PC-3 (cell line): ENCODE measurements at regions not wholly inside any gene's neighbourhood (a gene's known extent, or its start where the extent isn't known, plus 50 kb on each side); places are given as distances from the start of the nearest gene placed in this dataset.

Source experiments
- ATAC-seq: fragments of 200-7000 bp; cut with Tn5 transposase; 2 replicates; pipeline ENCODE4 v1.9.1; 2020; ENCODE audit warnings: mild to moderate bottlenecking, moderate library complexity
- BruUV-seq: library from RNA; stranded (reverse); fragments of 400-500 nt; replicated peaks from 2 replicates; lab custom pipeline; 2021; lab: Mats Ljungman, UMichigan
- CTCF ChIA-PET: fragments of 300-600 bp; sonication (Branson Sonifier 250); formaldehyde crosslinking; loops from one replicate; lab custom pipeline; 2022; ENCODE audit warnings: antibody characterized with exemption; lab: Charles Lee
- POLR2A ChIA-PET: fragments of 300-600 bp; sonication (Branson Sonifier 250); formaldehyde crosslinking; loops from one replicate; lab custom pipeline; 2022; ENCODE audit warnings: antibody characterized with exemption; ENCODE audit not compliant: unreplicated experiment; lab: Charles Lee
- DNase-seq: peaks from one replicate; pipeline ENCODE4 v3.0.0-alpha.2; 2015
- H2AFZ ChIP-seq: fragments of 300-600 bp; sonication (generic); 2 replicates; pipeline ENCODE4 v1.6.0; 2016; ENCODE audit warnings: antibody characterized with exemption, low read length
- H3F3A ChIP-seq: fragments of 300-600 bp; sonication (generic); one replicate; pipeline ENCODE4 v1.6.0; 2017; ENCODE audit warnings: antibody characterized with exemption, low read length, control low read depth, mild to moderate bottlenecking; ENCODE audit not compliant: unreplicated experiment
- H3K27ac ChIP-seq: fragments of 300-600 bp; sonication (generic); 2 replicates; pipeline ENCODE4 v1.5.1; 2016; ENCODE audit warnings: mild to moderate bottlenecking, low read length
- H3K27me3 ChIP-seq: fragments of 300-600 bp; sonication (generic); 2 replicates; pipeline ENCODE4 v1.6.1; 2016; ENCODE audit warnings: low read length, mixed read lengths
- H3K36me3 ChIP-seq: fragments of 300-600 bp; sonication (generic); 2 replicates; pipeline ENCODE4 v1.6.1; 2016; ENCODE audit warnings: low read depth, mixed run types, low read length, mixed read lengths
- H3K4me1 ChIP-seq: fragments of 300-600 bp; sonication (generic); 2 replicates; pipeline ENCODE4 v1.5.1; 2016; ENCODE audit warnings: low read length; ENCODE audit not compliant: insufficient read depth
- H3K4me2 ChIP-seq: fragments of 300-600 bp; sonication (generic); 2 replicates; pipeline ENCODE4 v1.6.0; 2016; ENCODE audit warnings: low read length
- H3K4me3 ChIP-seq: fragments of 300-600 bp; sonication (generic); 2 replicates; pipeline ENCODE4 v1.5.1; 2016; ENCODE audit warnings: mild to moderate bottlenecking, low read length, mixed read lengths
- H3K79me2 ChIP-seq: fragments of 300-600 bp; sonication (generic); 2 replicates; pipeline ENCODE4 v1.6.1; 2017; ENCODE audit warnings: low read length, mixed read lengths
- H3K9ac ChIP-seq: fragments of 300-600 bp; sonication (generic); 2 replicates; pipeline ENCODE4 v1.6.0; 2016; ENCODE audit warnings: mild to moderate bottlenecking, low read length
- H3K9me2 ChIP-seq: fragments of 300-600 bp; sonication (generic); replicated peaks from 2 replicates; pipeline ENCODE4 v1.6.1; 2016; ENCODE audit warnings: mixed run types, low read length, mixed read lengths
- H3K9me3 ChIP-seq: fragments of 300-600 bp; sonication (generic); 2 replicates; pipeline ENCODE4 v1.6.1; 2016; ENCODE audit warnings: low read length, mixed read lengths
- H4K20me1 ChIP-seq: fragments of 300-600 bp; sonication (generic); 2 replicates; pipeline ENCODE4 v1.6.1; 2016; ENCODE audit warnings: low read length, mixed read lengths
- CTCF ChIP-seq: fragments of 300-600 bp; sonication (generic); conservative IDR thresholded peaks from 2 replicates; pipeline ENCODE4 v1.5.1; 2017; ENCODE audit warnings: antibody characterized with exemption, low read depth, mild to moderate bottlenecking, low read length
- EZH2 ChIP-seq: fragments of 300-600 bp; sonication (generic); IDR thresholded peaks from one replicate; pipeline ENCODE4 v1.6.1; 2017; ENCODE audit warnings: antibody characterized with exemption, mild to moderate bottlenecking, low read length; ENCODE audit not compliant: unreplicated experiment
- EZH2phosphoT487 ChIP-seq: fragments of 300-600 bp; sonication (generic); IDR thresholded peaks from 2 replicates; pipeline ENCODE4 v1.6.1; 2018; ENCODE audit warnings: mild to moderate bottlenecking, antibody characterized with exemption, low read length, borderline replicate concordance
- intact Hi-C: fragments of 100-400 bp; cut with micrococcal nuclease; formaldehyde crosslinking; loops from 2 replicates; pipeline ENCODE4 v1.9.0; 2023

GRCh38 chr11:127412234-127412633 is 411.7 kb upstream of the KIRREL3 start:
- TF ChIP-seq EZH2phosphoT487 (no peak), EZH2 (no peak), CTCF (no peak)
- intact Hi-C loops, result no loop called here
- Histone ChIP-seq H3K4me1 (no peaks in the 10 kb centered on the region), H4K20me1 (no peaks in the 10 kb centered on the region), H2AFZ (no peak overlapping the region), H3K36me3 (no peaks in the 10 kb centered on the region), H3K4me3 (no peak overlapping the region), H3K9ac (no peak overlapping the region), H3K9me3 (peaks cover 11% of the 10 kb centered on the region), H3K79me2 (no peaks in the 10 kb centered on the region), H3K4me2 (no peak overlapping the region), H3K9me2 (no peaks in the 10 kb centered on the region), H3F3A (no peaks in the 10 kb centered on the region), H3K27ac (no peak overlapping the region), H3K27me3 (no peaks in the 10 kb centered on the region)
- no peak for DNase-seq
- ChIA-PET CTCF (no interaction called here), POLR2A (no interaction called here)
- no TSS peak for BruUV-seq
- ATAC-seq, result no peak

- no peak overlapping the region for H3K9ac ChIP-seq
- ChIA-PET CTCF (no interaction called here), POLR2A (no interaction called here)
- H3F3A ChIP-seq, result no peaks in the 10 kb centered on the region
- H2AFZ ChIP-seq, result no peak overlapping the region
- TF ChIP-seq CTCF (no peak), EZH2 (no peak), EZH2phosphoT487 (no peak)
- BruUV-seq, result no TSS peak
- H4K20me1 ChIP-seq, result no peaks in the 10 kb centered on the region
- no peaks in the 10 kb centered on the region for H3K79me2 ChIP-seq
- no peak overlapping the region for H3K4me3 ChIP-seq
- H3K36me3 ChIP-seq, result no peaks in the 10 kb centered on the region
- peak; percentile 3 for DNase-seq
- no peaks in the 10 kb centered on the region for H3K9me2 ChIP-seq
- H3K4me2 ChIP-seq, result no peak overlapping the region
- no peak overlapping the region for H3K27ac ChIP-seq
- H3K27me3 ChIP-seq, result no peaks in the 10 kb centered on the region
- ATAC-seq, result no peak
- H3K4me1 ChIP-seq, result no peaks in the 10 kb centered on the region
- intact Hi-C loops, result no loop called here
- H3K9me3 ChIP-seq, result peaks cover 14% of the 10 kb centered on the region
These were observed 410.7 kb upstream of the KIRREL3 start for GRCh38 chr11:127411283-127411682.

- H3K9me3 ChIP-seq, result peaks cover 10% of the 10 kb centered on the region
- H3F3A ChIP-seq, result no peaks in the 10 kb centered on the region
- H3K36me3 ChIP-seq, result no peaks in the 10 kb centered on the region
- H3K9me2 ChIP-seq, result no peaks in the 10 kb centered on the region
- no peak for ATAC-seq
- ChIA-PET CTCF (no interaction called here), POLR2A (no interaction called here)
- no peaks in the 10 kb centered on the region for H3K4me1 ChIP-seq
- no peak overlapping the region for H3K4me3 ChIP-seq
- BruUV-seq, result no TSS peak
- intact Hi-C loops, result no loop called here
- H3K27ac ChIP-seq, result no peak overlapping the region
- no peak overlapping the region for H3K9ac ChIP-seq
- TF ChIP-seq EZH2phosphoT487, result no peak
- TF ChIP-seq EZH2, result no peak
- no peak for TF ChIP-seq CTCF
- no peak overlapping the region for H2AFZ ChIP-seq
- H3K4me2 ChIP-seq, result no peak overlapping the region
- H3K27me3 ChIP-seq, result 0 out of 2 replicates have a peak, but pooled peaks cover 10% of the 10 kb centered on the region
- H4K20me1 ChIP-seq, result no peaks in the 10 kb centered on the region
- H3K79me2 ChIP-seq, result no peaks in the 10 kb centered on the region
- no peak for DNase-seq
These were observed 394.5 kb upstream of the KIRREL3 start for GRCh38 chr11:127395034-127395433.
